Astrocyte of the hippocampus (primary cell): ENCODE measurements at regions not wholly inside any gene's neighbourhood (a gene's known extent, or its start where the extent isn't known, plus 50 kb on each side); places are given as distances from the start of the nearest gene placed in this dataset.
A peak's percentile ranks its signal among the peaks of the same experiment; 100 is the strongest.
"Not testable (repeated sequence)": the region's sequence is repeated elsewhere in the genome, so short reads cannot be mapped to it uniquely, and the experiment has no call there.

Experiments used
- DNase-seq: peaks from one replicate; pipeline ENCODE4 v3.0.0; 2011; ENCODE audit warnings: low read depth, low spot score

GRCh38 chr4:62544428-62544827 is 1344.3 kb downstream of the ADGRL3 start:
- peak; percentile 37 for DNase-seq

- no peak for DNase-seq
Observed at GRCh38 chr4:62543002-62543401, 1342.9 kb downstream of the ADGRL3 start.

- DNase-seq = no peak
Observed at GRCh38 chr4:62533573-62533972, 1333.4 kb downstream of the ADGRL3 start.

GRCh38 chr4:62531731-62532130 is 1331.6 kb downstream of the ADGRL3 start:
- no peak for DNase-seq

GRCh38 chr4:62531264-62531663 is 1331.1 kb downstream of the ADGRL3 start:
- DNase-seq = no peak

- DNase-seq = no peak
Observed at GRCh38 chr4:62528874-62529273, 1328.7 kb downstream of the ADGRL3 start.

- no peak for DNase-seq
Observed at GRCh38 chr4:62526671-62527070, 1326.5 kb downstream of the ADGRL3 start.

- no peak for DNase-seq
Observed at GRCh38 chr4:62523256-62523655, 1323.1 kb downstream of the ADGRL3 start.

- DNase-seq = no peak
Observed at GRCh38 chr4:62522273-62522672, 1322.1 kb downstream of the ADGRL3 start.

GRCh38 chr4:62517716-62518115 is 1317.6 kb downstream of the ADGRL3 start:
- DNase-seq = peak; percentile 65

- peak; percentile 6 for DNase-seq
Observed at GRCh38 chr4:62513306-62513705, 1313.2 kb downstream of the ADGRL3 start.

- DNase-seq = no peak
Observed at GRCh38 chr4:62512271-62512670, 1312.1 kb downstream of the ADGRL3 start.

- no peak for DNase-seq
Observed at GRCh38 chr4:62510228-62510627, 1310.1 kb downstream of the ADGRL3 start.

- DNase-seq = no peak
Observed at GRCh38 chr4:62500296-62500695, 1300.2 kb downstream of the ADGRL3 start.

GRCh38 chr4:62495032-62495431 is 1294.9 kb downstream of the ADGRL3 start:
- DNase-seq = no peak

GRCh38 chr4:62491756-62492155 is 1291.6 kb downstream of the ADGRL3 start:
- DNase-seq = not testable (repeated sequence)

GRCh38 chr4:62490635-62491034 is 1290.5 kb downstream of the ADGRL3 start:
- no peak for DNase-seq

GRCh38 chr4:62487016-62487415 is 1286.9 kb downstream of the ADGRL3 start:
- peak; percentile 2 for DNase-seq

GRCh38 chr4:62484357-62484756 is 1284.2 kb downstream of the ADGRL3 start:
- DNase-seq = no peak

GRCh38 chr4:62482355-62482754 is 1282.2 kb downstream of the ADGRL3 start:
- DNase-seq = no peak

- no peak for DNase-seq
Observed at GRCh38 chr4:62475596-62475995, 1275.5 kb downstream of the ADGRL3 start.

- no peak for DNase-seq
Observed at GRCh38 chr4:62474802-62475201, 1274.7 kb downstream of the ADGRL3 start.

GRCh38 chr4:62471021-62471420 is 1270.9 kb downstream of the ADGRL3 start:
- DNase-seq = no peak

- no peak for DNase-seq
Observed at GRCh38 chr4:62470421-62470983, 1270.4 kb downstream of the ADGRL3 start.
